ENCODE measurements at regions not wholly inside any gene's neighbourhood (a gene's known extent, or its start where the extent isn't known, plus 50 kb on each side); places are given as distances from the start of the nearest gene placed in this dataset.

DNA sequence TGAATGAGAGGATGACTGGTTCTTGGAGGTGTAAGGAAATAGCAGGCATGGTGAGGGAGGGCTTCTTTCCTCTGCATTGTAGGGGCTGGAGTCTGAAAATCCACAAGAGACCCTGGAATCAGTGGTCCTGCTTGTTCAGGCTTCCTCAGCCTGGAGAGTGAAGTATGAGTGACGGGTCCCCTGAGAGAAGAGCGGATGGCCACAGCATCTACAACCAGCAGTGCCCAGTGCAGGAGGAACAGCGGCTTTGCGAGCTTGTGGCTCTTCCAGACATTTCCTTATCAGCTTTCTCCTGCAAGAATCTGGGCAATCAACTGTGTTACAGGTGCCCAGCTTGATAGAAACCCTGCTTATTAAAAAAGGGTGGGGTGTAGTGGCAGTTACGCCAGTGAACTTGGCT is 97.0 kb upstream of the HES1 start:
- TF ChIP-seq, protein P1, sequence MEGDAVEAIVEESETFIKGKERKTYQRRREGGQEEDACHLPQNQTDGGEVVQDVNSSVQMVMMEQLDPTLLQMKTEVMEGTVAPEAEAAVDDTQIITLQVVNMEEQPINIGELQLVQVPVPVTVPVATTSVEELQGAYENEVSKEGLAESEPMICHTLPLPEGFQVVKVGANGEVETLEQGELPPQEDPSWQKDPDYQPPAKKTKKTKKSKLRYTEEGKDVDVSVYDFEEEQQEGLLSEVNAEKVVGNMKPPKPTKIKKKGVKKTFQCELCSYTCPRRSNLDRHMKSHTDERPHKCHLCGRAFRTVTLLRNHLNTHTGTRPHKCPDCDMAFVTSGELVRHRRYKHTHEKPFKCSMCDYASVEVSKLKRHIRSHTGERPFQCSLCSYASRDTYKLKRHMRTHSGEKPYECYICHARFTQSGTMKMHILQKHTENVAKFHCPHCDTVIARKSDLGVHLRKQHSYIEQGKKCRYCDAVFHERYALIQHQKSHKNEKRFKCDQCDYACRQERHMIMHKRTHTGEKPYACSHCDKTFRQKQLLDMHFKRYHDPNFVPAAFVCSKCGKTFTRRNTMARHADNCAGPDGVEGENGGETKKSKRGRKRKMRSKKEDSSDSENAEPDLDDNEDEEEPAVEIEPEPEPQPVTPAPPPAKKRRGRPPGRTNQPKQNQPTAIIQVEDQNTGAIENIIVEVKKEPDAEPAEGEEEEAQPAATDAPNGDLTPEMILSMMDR (conservative IDR thresholded peaks at IDR 0.05; ENCODE audit: low read length), result no peak
- TF ChIP-seq EZH2phosphoT487 (IDR thresholded peaks at IDR 0.05; ENCODE audit: borderline replicate concordance), result no peak
